ENCODE measurements at regions not wholly inside any gene's neighbourhood (a gene's known extent, or its start where the extent isn't known, plus 50 kb on each side); places are given as distances from the start of the nearest gene placed in this dataset.
"Not testable (repeated sequence)": the region's sequence is repeated elsewhere in the genome, so short reads cannot be mapped to it uniquely, and the experiment has no call there.

- H3F3A ChIP-seq (ENCODE audit: insufficient read depth) = no peaks in the 10 kb centered on the region
- H3K36me3 ChIP-seq (ENCODE audit: low read length) = no peaks in the 10 kb centered on the region
- H3K9me3 ChIP-seq (ENCODE audit: insufficient read depth, low read length) = no peaks in the 10 kb centered on the region
- no peak overlapping the region for H3K4me2 ChIP-seq (ENCODE audit: low read depth, low read length, poor library complexity, severe bottlenecking)
- no peak for TF ChIP-seq CTCF (IDR thresholded peaks at IDR 0.05; ENCODE audit: insufficient read depth, low read length, poor library complexity, severe bottlenecking)
- TF ChIP-seq EZH2phosphoT487 (conservative IDR thresholded peaks at IDR 0.05; ENCODE audit: low read length) = no peak
- no peak overlapping the region for H2AFZ ChIP-seq (ENCODE audit: low read depth, low read length, severe bottlenecking)
- no peaks in the 10 kb centered on the region for H4K20me1 ChIP-seq (ENCODE audit: low read depth, low read length)
- no peak overlapping the region for H3K4me3 ChIP-seq (ENCODE audit: insufficient read depth, low read length, poor library complexity, severe bottlenecking)
- H3K27me3 ChIP-seq (ENCODE audit: low read length) = no peaks in the 10 kb centered on the region
- no peaks in the 10 kb centered on the region for H3K79me2 ChIP-seq (ENCODE audit: insufficient read depth, low read length)
- H3K27ac ChIP-seq (ENCODE audit: low read depth, low read length) = no peak overlapping the region
- no peaks in the 10 kb centered on the region for H3K9me2 ChIP-seq (replicated peaks; ENCODE audit: insufficient read depth, low read length)
- H3K9ac ChIP-seq (ENCODE audit: low read length) = no peak overlapping the region
Measured at GRCh38 chr5:89320421-89321277, 437.7 kb upstream of the MEF2C start.

- H3K27me3 ChIP-seq (ENCODE audit: low read length); H3K9me2 ChIP-seq (replicated peaks; ENCODE audit: insufficient read depth, low read length); H3F3A ChIP-seq (ENCODE audit: insufficient read depth); H3K27ac ChIP-seq (ENCODE audit: low read depth, low read length); H2AFZ ChIP-seq (ENCODE audit: low read depth, low read length, severe bottlenecking); H3K9me3 ChIP-seq (ENCODE audit: insufficient read depth, low read length); H3K9ac ChIP-seq (ENCODE audit: low read length); H3K36me3 ChIP-seq (ENCODE audit: low read length); H3K79me2 ChIP-seq (ENCODE audit: insufficient read depth, low read length); H4K20me1 ChIP-seq (ENCODE audit: low read depth, low read length); H3K4me3 ChIP-seq (ENCODE audit: insufficient read depth, low read length, poor library complexity, severe bottlenecking); H3K4me2 ChIP-seq (ENCODE audit: low read depth, low read length, poor library complexity, severe bottlenecking): not testable (repeated sequence)
Measured at GRCh38 chr5:89317838-89318237, 434.9 kb upstream of the MEF2C start.

- Histone ChIP-seq H3K9me2 (replicated peaks; ENCODE audit: insufficient read depth, low read length) (no peaks in the 10 kb centered on the region), H2AFZ (ENCODE audit: low read depth, low read length, severe bottlenecking) (no peak overlapping the region), H3K4me2 (ENCODE audit: low read depth, low read length, poor library complexity, severe bottlenecking) (no peak overlapping the region), H3K27ac (ENCODE audit: low read depth, low read length) (no peak overlapping the region), H3K36me3 (ENCODE audit: low read length) (no peaks in the 10 kb centered on the region), H3K9ac (ENCODE audit: low read length) (no peak overlapping the region), H4K20me1 (ENCODE audit: low read depth, low read length) (no peaks in the 10 kb centered on the region), H3K27me3 (ENCODE audit: low read length) (no peaks in the 10 kb centered on the region), H3K4me3 (ENCODE audit: insufficient read depth, low read length, poor library complexity, severe bottlenecking) (no peak overlapping the region), H3K9me3 (ENCODE audit: insufficient read depth, low read length) (no peaks in the 10 kb centered on the region), H3K79me2 (ENCODE audit: insufficient read depth, low read length) (no peaks in the 10 kb centered on the region), H3F3A (ENCODE audit: insufficient read depth) (no peaks in the 10 kb centered on the region)
- TF ChIP-seq CTCF (IDR thresholded peaks at IDR 0.05; ENCODE audit: insufficient read depth, low read length, poor library complexity, severe bottlenecking) (no peak), EZH2phosphoT487 (conservative IDR thresholded peaks at IDR 0.05; ENCODE audit: low read length) (no peak)
Measured at GRCh38 chr5:89315286-89316100, 432.5 kb upstream of the MEF2C start.

All from SU-DHL-6 (cell line).